ENCODE measurements at regions not wholly inside any gene's neighbourhood (a gene's known extent, or its start where the extent isn't known, plus 50 kb on each side); places are given as distances from the start of the nearest gene placed in this dataset.

DNA sequence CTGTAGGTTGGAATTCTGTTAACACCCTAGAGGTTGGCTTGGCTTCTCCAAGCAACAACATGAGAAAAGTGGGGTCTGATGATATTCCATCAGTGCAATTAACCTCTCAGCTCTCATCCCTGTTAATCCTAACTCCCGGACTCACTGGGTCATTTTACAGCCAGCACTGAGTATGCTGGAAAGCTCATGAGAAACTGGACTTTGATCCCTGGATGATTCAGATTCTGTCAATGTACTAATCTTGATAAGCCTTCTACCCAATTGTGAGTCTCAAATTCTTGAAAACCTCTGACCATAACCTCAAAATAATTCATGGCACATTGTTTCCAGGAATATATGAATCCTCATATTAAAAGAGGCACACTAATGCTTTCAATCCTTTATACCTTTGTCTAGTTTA, 244.3 kb upstream of the DCAF8L1 start:
- TF ChIP-seq, protein P1, sequence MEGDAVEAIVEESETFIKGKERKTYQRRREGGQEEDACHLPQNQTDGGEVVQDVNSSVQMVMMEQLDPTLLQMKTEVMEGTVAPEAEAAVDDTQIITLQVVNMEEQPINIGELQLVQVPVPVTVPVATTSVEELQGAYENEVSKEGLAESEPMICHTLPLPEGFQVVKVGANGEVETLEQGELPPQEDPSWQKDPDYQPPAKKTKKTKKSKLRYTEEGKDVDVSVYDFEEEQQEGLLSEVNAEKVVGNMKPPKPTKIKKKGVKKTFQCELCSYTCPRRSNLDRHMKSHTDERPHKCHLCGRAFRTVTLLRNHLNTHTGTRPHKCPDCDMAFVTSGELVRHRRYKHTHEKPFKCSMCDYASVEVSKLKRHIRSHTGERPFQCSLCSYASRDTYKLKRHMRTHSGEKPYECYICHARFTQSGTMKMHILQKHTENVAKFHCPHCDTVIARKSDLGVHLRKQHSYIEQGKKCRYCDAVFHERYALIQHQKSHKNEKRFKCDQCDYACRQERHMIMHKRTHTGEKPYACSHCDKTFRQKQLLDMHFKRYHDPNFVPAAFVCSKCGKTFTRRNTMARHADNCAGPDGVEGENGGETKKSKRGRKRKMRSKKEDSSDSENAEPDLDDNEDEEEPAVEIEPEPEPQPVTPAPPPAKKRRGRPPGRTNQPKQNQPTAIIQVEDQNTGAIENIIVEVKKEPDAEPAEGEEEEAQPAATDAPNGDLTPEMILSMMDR (optimal IDR thresholded peaks at IDR 0.05 in 1 of 3, IDR thresholded peaks at IDR 0.05 in 1 of 3, conservative IDR thresholded peaks at IDR 0.05 in 1 of 3; ENCODE audit: extremely low read depth in 1 of 3, insufficient read depth in 2 of 3, low read length in 3 of 3), result no peak
- no peak for TF ChIP-seq EZH2 (IDR thresholded peaks at IDR 0.05; ENCODE audit: low read length)

Measured in keratinocyte (primary cell).